22Rv1 (cell line): ENCODE measurements at regions not wholly inside any gene's neighbourhood (a gene's known extent, or its start where the extent isn't known, plus 50 kb on each side); places are given as distances from the start of the nearest gene placed in this dataset.

Source experiments
- CTCF ChIP-seq: fragments of 450-650 bp; IDR thresholded peaks from 2 replicates; pipeline ENCODE4 v1.5.1; 2017; ENCODE audit warnings: mild to moderate bottlenecking
- ZFX ChIP-seq: fragments of 450-650 bp; IDR thresholded peaks from 2 replicates; pipeline ENCODE4 v1.6.1; 2017; ENCODE audit warnings: antibody characterized with exemption, borderline replicate concordance

DNA sequence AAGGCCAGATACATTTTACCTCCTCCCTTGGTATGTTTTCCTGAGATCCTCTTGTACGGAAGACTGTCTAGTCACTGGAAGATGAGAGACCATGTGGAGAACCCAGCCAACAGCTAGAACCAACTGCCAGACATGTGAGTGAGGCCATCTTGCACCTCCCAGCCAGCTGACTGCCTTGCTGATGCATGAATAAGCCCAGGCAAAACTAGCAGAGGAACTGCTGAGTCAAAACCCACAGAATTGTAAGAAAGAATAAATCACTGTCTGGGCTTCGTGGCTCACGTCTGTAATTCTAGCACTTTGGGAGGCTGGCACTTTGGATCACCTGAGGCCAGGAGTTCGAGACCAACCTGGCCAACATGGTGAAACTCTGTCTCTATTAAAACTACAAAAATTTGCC lies 160.0 kb downstream of the TPH2 start:
- TF ChIP-seq CTCF (no peak), ZFX (no peak)
